Dendritic cell treated with granulocyte-macrophage colony-stimulating factor and Interleukin-4, amounts not matched to agents 40 ng/mL and 50 ng/mL, for 4 days (primary cell): ENCODE measurements at regions not wholly inside any gene's neighbourhood (a gene's known extent, or its start where the extent isn't known, plus 50 kb on each side); places are given as distances from the start of the nearest gene placed in this dataset.
"Not testable (repeated sequence)": the region's sequence is repeated elsewhere in the genome, so short reads cannot be mapped to it uniquely, and the experiment has no call there.

ENCODE experiments used
- H3K27ac Mint-ChIP-seq: one replicate; pipeline ENCODE4 v1.8.0; 2022; ENCODE audit warnings: mild to moderate bottlenecking, mixed read lengths
- H3K27me3 Mint-ChIP-seq: one replicate; pipeline ENCODE4 v1.8.0; 2022; ENCODE audit warnings: mild to moderate bottlenecking, mixed read lengths
- H3K36me3 Mint-ChIP-seq: one replicate; pipeline ENCODE4 v1.8.0; 2022; ENCODE audit warnings: low read depth, mixed read lengths
- H3K4me1 Mint-ChIP-seq: one replicate; pipeline ENCODE4 v1.8.0; 2022; ENCODE audit warnings: low read depth, mixed read lengths
- H3K4me3 Mint-ChIP-seq: one replicate; pipeline ENCODE4 v1.8.0; 2022; ENCODE audit warnings: mild to moderate bottlenecking, moderate library complexity, mixed read lengths
- H3K9me3 Mint-ChIP-seq: one replicate; pipeline ENCODE4 v1.8.0; 2022; ENCODE audit warnings: mixed read lengths
- intact Hi-C: fragments of 100-400 bp; cut with micrococcal nuclease; formaldehyde crosslinking; loops from one replicate; pipeline ENCODE4 v1.15.0; 2022

GRCh38 chr1:230568676-230569075 lies 73.6 kb upstream of the COG2 start:
- Mint-ChIP-seq H3K4me1 (peaks cover 35% of the 10 kb centered on the region), H3K36me3 (no peaks in the 10 kb centered on the region), H3K9me3 (no peaks in the 10 kb centered on the region), H3K27ac (no peak overlapping the region), H3K4me3 (no peak overlapping the region), H3K27me3 (peaks cover 3% of the 10 kb centered on the region)
- intact Hi-C loops: no loop called here

- Mint-ChIP-seq H3K27ac (no peak overlapping the region), H3K4me3 (no peak overlapping the region), H3K36me3 (no peaks in the 10 kb centered on the region), H3K27me3 (peaks cover 3% of the 10 kb centered on the region), H3K4me1 (peaks cover 32% of the 10 kb centered on the region), H3K9me3 (no peaks in the 10 kb centered on the region)
- intact Hi-C loops: no loop called here
Measured at GRCh38 chr1:230568008-230568407, 74.3 kb upstream of the COG2 start.

DNA sequence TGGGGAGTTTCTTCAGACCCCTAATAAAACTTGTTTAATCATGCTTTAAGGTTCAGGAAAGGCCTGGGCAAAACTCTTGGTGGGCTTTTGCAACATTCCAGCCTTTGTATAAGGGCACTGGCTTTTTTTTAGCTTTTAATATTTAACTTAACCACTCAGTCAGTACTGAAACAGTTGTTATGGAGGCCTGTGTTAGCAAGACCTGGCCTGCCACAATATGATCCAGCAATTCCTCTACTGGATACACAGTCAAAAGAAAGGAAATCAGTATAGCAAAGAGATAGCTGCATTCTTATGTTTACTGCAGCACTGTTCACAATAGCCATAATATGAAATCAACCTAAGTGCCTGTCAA lies 75.1 kb upstream of the COG2 start:
- no peaks in the 10 kb centered on the region for H3K36me3 Mint-ChIP-seq
- intact Hi-C loops: no loop called here
- no peak overlapping the region for H3K4me3 Mint-ChIP-seq
- H3K27me3 Mint-ChIP-seq: peaks cover 3% of the 10 kb centered on the region
- peaks cover 24% of the 10 kb centered on the region for H3K4me1 Mint-ChIP-seq
- H3K9me3 Mint-ChIP-seq: no peaks in the 10 kb centered on the region
- H3K27ac Mint-ChIP-seq: no peak overlapping the region

GRCh38 chr1:230566532-230567220 lies 75.6 kb upstream of the COG2 start:
- H3K27ac Mint-ChIP-seq, intact Hi-C loops, H3K4me3 Mint-ChIP-seq, H3K36me3 Mint-ChIP-seq, H3K27me3 Mint-ChIP-seq, H3K9me3 Mint-ChIP-seq: not testable (repeated sequence)
- H3K4me1 Mint-ChIP-seq: peaks cover 20% of the 10 kb centered on the region

GRCh38 chr1:230565141-230565540 lies 77.1 kb upstream of the COG2 start:
- Mint-ChIP-seq H3K36me3 (no peaks in the 10 kb centered on the region), H3K9me3 (no peaks in the 10 kb centered on the region), H3K27ac (no peak overlapping the region), H3K4me3 (no peak overlapping the region), H3K4me1 (peaks cover 11% of the 10 kb centered on the region), H3K27me3 (peaks cover 3% of the 10 kb centered on the region)
- intact Hi-C loops: no loop called here

DNA sequence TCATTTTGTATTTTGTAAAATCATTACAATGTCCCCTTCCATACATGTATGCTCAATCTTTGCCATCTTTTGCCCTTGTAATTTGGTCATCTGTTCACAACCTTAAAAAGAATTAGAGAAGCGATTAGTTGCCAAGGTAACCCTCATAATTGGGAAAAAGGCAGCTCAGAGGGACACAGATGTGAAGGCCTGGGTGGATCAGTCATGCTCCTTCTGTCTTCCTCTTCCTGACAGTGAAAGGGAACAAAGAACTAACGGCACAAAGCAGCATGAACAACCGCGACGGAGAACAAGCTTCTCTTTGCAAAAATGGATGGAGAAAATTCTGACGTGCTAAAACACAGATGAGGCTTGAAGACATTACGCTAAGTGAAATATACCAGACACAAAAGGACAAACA lies 78.7 kb upstream of the COG2 start:
- H3K27me3 Mint-ChIP-seq: peaks cover 3% of the 10 kb centered on the region
- intact Hi-C loops: no loop called here

DNA sequence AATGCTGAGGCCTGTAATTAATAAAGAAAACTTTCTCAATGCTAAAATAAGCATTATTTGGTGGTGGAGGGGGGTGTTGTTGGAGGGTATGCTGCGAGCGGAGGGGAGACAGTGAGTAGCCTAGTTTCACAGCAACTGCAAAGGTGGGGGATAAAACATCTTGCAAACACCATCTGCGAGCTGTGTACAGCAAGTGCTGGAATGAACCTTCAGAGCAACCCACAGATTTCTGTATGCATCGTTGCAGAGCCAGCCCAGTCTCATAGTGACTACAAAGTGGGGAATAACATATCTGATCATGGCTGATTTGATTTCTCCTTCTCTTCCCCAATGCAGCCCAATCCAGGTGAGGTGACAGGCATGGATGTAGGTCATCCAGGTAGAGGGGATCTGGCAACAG lies 80.7 kb upstream of the COG2 start:
- H3K36me3 Mint-ChIP-seq: no peaks in the 10 kb centered on the region
- no peaks in the 10 kb centered on the region for H3K9me3 Mint-ChIP-seq
- H3K27me3 Mint-ChIP-seq: peaks cover 8% of the 10 kb centered on the region
- H3K4me3 Mint-ChIP-seq: no peak overlapping the region
- H3K27ac Mint-ChIP-seq: no peak overlapping the region
- H3K4me1 Mint-ChIP-seq: peaks cover 5% of the 10 kb centered on the region
- intact Hi-C loops: no loop called here

More for the DNA sequence above, 78.7 kb upstream of the COG2 start:
- H3K36me3 Mint-ChIP-seq: no peaks in the 10 kb centered on the region
- no peak overlapping the region for H3K27ac Mint-ChIP-seq
- H3K9me3 Mint-ChIP-seq: no peaks in the 10 kb centered on the region
- H3K4me3 Mint-ChIP-seq: no peak overlapping the region
- peaks cover 11% of the 10 kb centered on the region for H3K4me1 Mint-ChIP-seq

- Mint-ChIP-seq H3K4me1 (no peaks in the 10 kb centered on the region), H3K9me3 (no peaks in the 10 kb centered on the region), H3K27me3 (peaks cover 21% of the 10 kb centered on the region), H3K36me3 (no peaks in the 10 kb centered on the region), H3K4me3 (no peak overlapping the region), H3K27ac (no peak overlapping the region)
- intact Hi-C loops: no loop called here
Measured at GRCh38 chr1:230558324-230558723, 84.0 kb upstream of the COG2 start.

GRCh38 chr1:230556453-230556852 lies 85.8 kb upstream of the COG2 start:
- Mint-ChIP-seq H3K9me3 (no peaks in the 10 kb centered on the region), H3K4me3 (no peak overlapping the region), H3K27ac (no peak overlapping the region), H3K27me3 (peaks cover 24% of the 10 kb centered on the region), H3K36me3 (no peaks in the 10 kb centered on the region), H3K4me1 (no peaks in the 10 kb centered on the region)
- intact Hi-C loops: no loop called here

GRCh38 chr1:230555814-230556213 lies 86.5 kb upstream of the COG2 start:
- Mint-ChIP-seq H3K9me3 (no peaks in the 10 kb centered on the region), H3K4me1 (no peaks in the 10 kb centered on the region), H3K27me3 (peaks cover 24% of the 10 kb centered on the region), H3K36me3 (no peaks in the 10 kb centered on the region), H3K27ac (no peak overlapping the region), H3K4me3 (no peak overlapping the region)
- intact Hi-C loops: no loop called here

DNA sequence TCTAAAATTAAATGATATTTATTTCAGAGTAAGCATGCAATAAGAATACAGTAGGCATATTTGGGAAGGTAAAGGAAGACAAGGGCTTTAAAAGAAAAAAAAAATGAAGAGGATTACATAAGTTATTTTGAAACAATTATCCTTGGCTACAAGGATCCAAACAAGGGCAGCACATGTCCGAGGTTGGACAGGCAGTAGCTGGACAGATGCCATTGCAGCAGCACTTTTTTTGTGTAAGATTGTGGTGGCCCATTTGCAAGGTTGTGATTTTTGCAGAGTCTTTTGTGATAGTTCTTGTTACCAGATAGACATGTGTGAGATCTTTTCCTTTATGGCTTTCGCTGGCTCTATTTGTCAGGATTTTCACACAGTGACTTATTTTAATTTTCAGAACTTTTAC lies 89.4 kb upstream of the COG2 start:
- H3K27me3 Mint-ChIP-seq: peaks cover 28% of the 10 kb centered on the region
- H3K4me1 Mint-ChIP-seq: no peaks in the 10 kb centered on the region
- no peak overlapping the region for H3K27ac Mint-ChIP-seq
- no peak overlapping the region for H3K4me3 Mint-ChIP-seq
- H3K9me3 Mint-ChIP-seq: no peaks in the 10 kb centered on the region
- no peaks in the 10 kb centered on the region for H3K36me3 Mint-ChIP-seq
- intact Hi-C loops: no loop called here

DNA sequence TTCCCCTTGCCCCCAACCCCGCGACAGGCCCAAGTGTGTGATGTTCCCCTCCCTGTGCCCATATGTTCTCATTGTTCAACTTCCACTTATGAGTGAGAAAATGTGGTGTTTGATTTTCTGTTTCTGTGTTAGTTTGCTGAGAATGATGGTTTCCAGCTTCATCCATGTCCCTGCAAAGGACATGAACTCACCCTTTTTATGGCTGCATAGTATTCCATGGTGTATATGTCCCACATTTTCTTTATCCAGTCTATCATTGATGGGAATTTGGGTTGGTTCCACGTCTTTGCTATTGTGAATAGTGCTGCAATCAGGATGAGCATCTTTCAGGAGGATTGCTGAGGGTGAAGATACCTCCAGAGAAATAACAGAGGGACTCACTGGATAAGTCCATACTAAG lies 91.3 kb upstream of the COG2 start:
- H3K27ac Mint-ChIP-seq, H3K4me1 Mint-ChIP-seq, H3K4me3 Mint-ChIP-seq, H3K36me3 Mint-ChIP-seq, H3K9me3 Mint-ChIP-seq, intact Hi-C loops: not testable (repeated sequence)
- peaks cover 22% of the 10 kb centered on the region for H3K27me3 Mint-ChIP-seq

DNA sequence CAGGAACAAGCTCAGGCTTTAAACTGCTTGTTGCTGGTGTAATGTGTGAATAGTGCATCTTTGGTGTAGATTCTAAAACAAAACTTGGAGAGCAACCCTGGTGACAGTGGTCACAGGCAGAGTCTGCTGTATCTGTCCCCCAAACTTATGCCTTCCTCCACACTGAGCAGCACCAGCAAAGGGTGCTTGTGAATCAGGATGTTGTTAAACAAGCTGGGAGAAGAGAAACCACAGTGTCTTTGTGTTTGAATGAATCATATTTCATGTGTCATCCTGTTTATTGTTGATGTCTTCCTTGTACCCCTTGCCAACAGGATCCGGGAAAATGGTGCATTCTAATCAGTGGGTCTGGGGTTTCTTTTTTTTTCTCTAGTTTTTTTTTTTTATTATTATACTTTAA lies 91.9 kb upstream of the COG2 start:
- H3K4me3 Mint-ChIP-seq: no peak overlapping the region
- peaks cover 18% of the 10 kb centered on the region for H3K27me3 Mint-ChIP-seq
- no peak overlapping the region for H3K27ac Mint-ChIP-seq
- intact Hi-C loops: no loop called here
- H3K9me3 Mint-ChIP-seq: no peaks in the 10 kb centered on the region
- H3K4me1 Mint-ChIP-seq: no peaks in the 10 kb centered on the region
- H3K36me3 Mint-ChIP-seq: no peaks in the 10 kb centered on the region

DNA sequence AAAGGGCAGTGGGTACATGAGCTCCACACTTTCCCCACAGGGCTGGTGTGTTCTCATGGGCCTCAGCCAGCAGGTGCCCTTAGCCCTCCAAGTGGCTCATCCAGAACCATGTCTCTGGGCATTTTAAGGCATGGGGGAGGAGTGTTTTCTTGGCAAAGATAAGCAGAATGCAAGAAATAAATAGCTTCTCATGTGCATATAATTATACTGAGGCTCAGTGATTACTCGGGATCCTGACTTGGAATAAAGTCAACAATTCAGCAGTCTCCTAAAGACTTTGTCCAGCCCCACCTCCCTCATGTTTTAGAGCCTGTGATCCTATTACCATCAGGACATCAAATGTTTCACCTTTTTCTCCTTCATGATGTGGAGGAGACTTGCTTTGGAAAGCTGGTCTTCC lies 92.7 kb upstream of the COG2 start:
- Mint-ChIP-seq H3K4me3 (no peak overlapping the region), H3K27me3 (peaks cover 15% of the 10 kb centered on the region), H3K9me3 (no peaks in the 10 kb centered on the region), H3K36me3 (no peaks in the 10 kb centered on the region), H3K4me1 (no peaks in the 10 kb centered on the region), H3K27ac (no peak overlapping the region)
- intact Hi-C loops: no loop called here

- no peaks in the 10 kb centered on the region for H3K4me1 Mint-ChIP-seq
- H3K36me3 Mint-ChIP-seq: no peaks in the 10 kb centered on the region
- H3K27ac Mint-ChIP-seq: no peak overlapping the region
- no peaks in the 10 kb centered on the region for H3K9me3 Mint-ChIP-seq
- H3K4me3 Mint-ChIP-seq: no peak overlapping the region
- intact Hi-C loops: no loop called here
- peaks cover 15% of the 10 kb centered on the region for H3K27me3 Mint-ChIP-seq
Measured at GRCh38 chr1:230548997-230549396, 93.3 kb upstream of the COG2 start.
